ENCODE measurements at regions not wholly inside any gene's neighbourhood (a gene's known extent, or its start where the extent isn't known, plus 50 kb on each side); places are given as distances from the start of the nearest gene placed in this dataset.

DNA sequence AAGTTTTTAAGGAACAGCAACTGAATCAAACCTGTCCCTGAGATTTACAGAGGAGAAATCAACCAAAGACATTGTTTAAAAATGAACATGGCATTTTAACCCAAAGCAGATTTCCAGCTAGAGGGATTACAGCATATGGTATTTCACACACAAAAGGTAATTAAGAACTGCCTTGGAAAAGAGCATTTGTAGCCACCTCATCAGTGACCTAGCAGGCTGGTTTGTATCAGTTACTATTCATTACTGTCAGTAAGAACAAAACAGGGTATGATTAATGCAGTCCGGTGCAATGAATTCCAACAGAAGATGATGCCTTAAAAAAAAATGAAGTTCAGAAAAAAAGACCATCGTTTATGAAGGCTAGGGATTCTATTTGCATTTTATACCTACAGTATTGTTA lies 219.9 kb downstream of the CHD9NB start:
- Histone ChIP-seq H3K9me2 (replicated peaks; ENCODE audit: low read depth, low read length) (no peaks in the 10 kb centered on the region), H3K27me3 (ENCODE audit: insufficient read depth, low read length, poor library complexity, severe bottlenecking) (no peaks in the 10 kb centered on the region), H3K79me2 (ENCODE audit: insufficient read depth, low read length) (no peaks in the 10 kb centered on the region), H4K20me1 (ENCODE audit: insufficient read depth, low read length, poor library complexity, severe bottlenecking) (no peaks in the 10 kb centered on the region), H2AFZ (ENCODE audit: low read length) (no peak overlapping the region), H3K4me1 (ENCODE audit: insufficient read depth, low read length, poor library complexity, severe bottlenecking) (no peaks in the 10 kb centered on the region), H3K9ac (ENCODE audit: low read depth, low read length, poor library complexity, severe bottlenecking) (no peak overlapping the region), H3K4me2 (ENCODE audit: low read depth, low read length, poor library complexity, severe bottlenecking) (no peak overlapping the region), H3K9me3 (ENCODE audit: insufficient read depth, low read depth, low read length) (no peaks in the 10 kb centered on the region), H3F3A (ENCODE audit: low read depth) (no peaks in the 10 kb centered on the region), H3K4me3 (ENCODE audit: low read length, poor library complexity, severe bottlenecking) (no peak overlapping the region), H3K36me3 (ENCODE audit: insufficient read depth, low read length) (no peaks in the 10 kb centered on the region)
- TF ChIP-seq, protein P1, sequence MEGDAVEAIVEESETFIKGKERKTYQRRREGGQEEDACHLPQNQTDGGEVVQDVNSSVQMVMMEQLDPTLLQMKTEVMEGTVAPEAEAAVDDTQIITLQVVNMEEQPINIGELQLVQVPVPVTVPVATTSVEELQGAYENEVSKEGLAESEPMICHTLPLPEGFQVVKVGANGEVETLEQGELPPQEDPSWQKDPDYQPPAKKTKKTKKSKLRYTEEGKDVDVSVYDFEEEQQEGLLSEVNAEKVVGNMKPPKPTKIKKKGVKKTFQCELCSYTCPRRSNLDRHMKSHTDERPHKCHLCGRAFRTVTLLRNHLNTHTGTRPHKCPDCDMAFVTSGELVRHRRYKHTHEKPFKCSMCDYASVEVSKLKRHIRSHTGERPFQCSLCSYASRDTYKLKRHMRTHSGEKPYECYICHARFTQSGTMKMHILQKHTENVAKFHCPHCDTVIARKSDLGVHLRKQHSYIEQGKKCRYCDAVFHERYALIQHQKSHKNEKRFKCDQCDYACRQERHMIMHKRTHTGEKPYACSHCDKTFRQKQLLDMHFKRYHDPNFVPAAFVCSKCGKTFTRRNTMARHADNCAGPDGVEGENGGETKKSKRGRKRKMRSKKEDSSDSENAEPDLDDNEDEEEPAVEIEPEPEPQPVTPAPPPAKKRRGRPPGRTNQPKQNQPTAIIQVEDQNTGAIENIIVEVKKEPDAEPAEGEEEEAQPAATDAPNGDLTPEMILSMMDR (conservative IDR thresholded peaks at IDR 0.05; ENCODE audit: low read length), result no peak
- no peak for TF ChIP-seq EZH2phosphoT487 (IDR thresholded peaks at IDR 0.05; ENCODE audit: borderline replicate concordance)

DNA sequence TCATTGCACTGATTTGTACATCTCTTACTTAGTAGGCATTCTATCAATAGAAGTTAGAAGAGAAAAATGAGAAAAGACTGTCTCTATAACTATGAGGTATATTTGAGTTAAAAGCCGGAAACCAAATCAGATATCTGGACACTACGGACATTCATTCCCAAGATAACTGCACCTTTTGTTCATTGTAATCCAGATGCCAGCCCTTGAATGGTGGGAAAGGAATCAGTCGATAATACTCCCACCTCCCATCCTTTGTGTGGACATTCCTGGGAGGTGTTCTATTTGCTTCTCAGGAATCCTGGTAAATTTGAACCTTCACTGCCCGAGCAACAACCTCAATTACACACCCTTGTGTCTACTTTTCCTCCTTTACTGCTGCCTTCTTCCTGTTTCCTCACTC lies 225.2 kb downstream of the CHD9NB start:
- H3K36me3 ChIP-seq (ENCODE audit: insufficient read depth, low read length), result no peaks in the 10 kb centered on the region
- H3K9ac ChIP-seq (ENCODE audit: low read depth, low read length, poor library complexity, severe bottlenecking), result no peak overlapping the region
- no peaks in the 10 kb centered on the region for H3K4me1 ChIP-seq (ENCODE audit: insufficient read depth, low read length, poor library complexity, severe bottlenecking)
- H3K9me3 ChIP-seq (ENCODE audit: insufficient read depth, low read depth, low read length), result no peaks in the 10 kb centered on the region
- no peaks in the 10 kb centered on the region for H3K79me2 ChIP-seq (ENCODE audit: insufficient read depth, low read length)
- no peaks in the 10 kb centered on the region for H3K27me3 ChIP-seq (ENCODE audit: insufficient read depth, low read length, poor library complexity, severe bottlenecking)
- no peak overlapping the region for H2AFZ ChIP-seq (ENCODE audit: low read length)
- H3F3A ChIP-seq (ENCODE audit: low read depth), result no peaks in the 10 kb centered on the region
- H3K9me2 ChIP-seq (replicated peaks; ENCODE audit: low read depth, low read length), result no peaks in the 10 kb centered on the region
- TF ChIP-seq, protein P1 (conservative IDR thresholded peaks at IDR 0.05; ENCODE audit: low read length), result no peak
- TF ChIP-seq EZH2phosphoT487 (IDR thresholded peaks at IDR 0.05; ENCODE audit: borderline replicate concordance), result no peak
- H3K4me2 ChIP-seq (ENCODE audit: low read depth, low read length, poor library complexity, severe bottlenecking), result no peak overlapping the region
- H4K20me1 ChIP-seq (ENCODE audit: insufficient read depth, low read length, poor library complexity, severe bottlenecking), result no peaks in the 10 kb centered on the region
- no peak overlapping the region for H3K4me3 ChIP-seq (ENCODE audit: low read length, poor library complexity, severe bottlenecking)

DNA sequence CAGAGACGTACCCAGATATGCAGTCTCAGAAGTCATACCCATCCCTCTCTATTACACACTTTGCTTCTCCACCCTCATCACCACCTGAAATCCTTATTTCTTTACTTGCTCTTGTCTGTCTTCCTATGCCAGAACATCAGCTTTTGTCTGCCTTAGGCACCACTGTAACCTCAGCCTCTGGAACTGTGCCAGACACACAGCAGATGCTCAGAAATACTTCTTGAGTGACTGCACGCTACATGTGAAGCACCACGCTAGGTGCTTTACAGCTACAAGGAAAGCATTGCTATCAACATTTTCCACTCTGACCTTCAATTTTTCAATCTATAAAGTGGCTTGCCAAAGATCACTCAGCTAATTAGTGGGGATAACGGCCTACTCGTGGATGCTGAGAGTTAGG lies 226.8 kb downstream of the CHD9NB start:
- Histone ChIP-seq H2AFZ (ENCODE audit: low read length) (no peak overlapping the region), H3K4me1 (ENCODE audit: insufficient read depth, low read length, poor library complexity, severe bottlenecking) (no peaks in the 10 kb centered on the region), H4K20me1 (ENCODE audit: insufficient read depth, low read length, poor library complexity, severe bottlenecking) (no peaks in the 10 kb centered on the region), H3K4me3 (ENCODE audit: low read length, poor library complexity, severe bottlenecking) (no peak overlapping the region), H3K9ac (ENCODE audit: low read depth, low read length, poor library complexity, severe bottlenecking) (no peak overlapping the region), H3K9me3 (ENCODE audit: insufficient read depth, low read depth, low read length) (no peaks in the 10 kb centered on the region), H3K79me2 (ENCODE audit: insufficient read depth, low read length) (no peaks in the 10 kb centered on the region), H3K36me3 (ENCODE audit: insufficient read depth, low read length) (no peaks in the 10 kb centered on the region), H3K4me2 (ENCODE audit: low read depth, low read length, poor library complexity, severe bottlenecking) (no peak overlapping the region), H3K27me3 (ENCODE audit: insufficient read depth, low read length, poor library complexity, severe bottlenecking) (no peaks in the 10 kb centered on the region), H3K9me2 (replicated peaks; ENCODE audit: low read depth, low read length) (no peaks in the 10 kb centered on the region), H3F3A (ENCODE audit: low read depth) (no peaks in the 10 kb centered on the region)
- TF ChIP-seq, protein P1 (conservative IDR thresholded peaks at IDR 0.05; ENCODE audit: low read length), result no peak
- no peak for TF ChIP-seq EZH2phosphoT487 (IDR thresholded peaks at IDR 0.05; ENCODE audit: borderline replicate concordance)

Measured in Loucy (cell line).